ENCODE measurements at regions not wholly inside any gene's neighbourhood (a gene's known extent, or its start where the extent isn't known, plus 50 kb on each side); places are given as distances from the start of the nearest gene placed in this dataset.

DNA sequence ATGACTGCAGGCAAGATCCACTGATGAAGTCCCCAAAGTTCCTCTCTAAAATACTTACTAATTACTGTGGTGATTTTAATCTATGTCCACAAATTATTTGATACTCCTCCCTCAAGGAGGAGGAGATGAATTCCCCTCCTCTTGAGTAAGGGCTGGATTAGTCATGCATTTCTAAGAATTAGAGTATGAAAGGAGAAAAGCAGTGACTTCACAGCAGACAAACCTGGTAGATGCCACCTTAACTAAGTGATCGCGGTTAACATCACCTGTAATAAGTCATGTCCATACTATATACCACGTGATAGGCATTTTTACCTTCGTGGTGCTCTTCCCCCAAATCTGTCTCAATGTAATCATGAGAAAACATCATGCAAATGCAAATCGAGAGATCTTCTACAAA is 52.0 kb upstream of the TSPAN18 start:
- TF ChIP-seq, protein P1, sequence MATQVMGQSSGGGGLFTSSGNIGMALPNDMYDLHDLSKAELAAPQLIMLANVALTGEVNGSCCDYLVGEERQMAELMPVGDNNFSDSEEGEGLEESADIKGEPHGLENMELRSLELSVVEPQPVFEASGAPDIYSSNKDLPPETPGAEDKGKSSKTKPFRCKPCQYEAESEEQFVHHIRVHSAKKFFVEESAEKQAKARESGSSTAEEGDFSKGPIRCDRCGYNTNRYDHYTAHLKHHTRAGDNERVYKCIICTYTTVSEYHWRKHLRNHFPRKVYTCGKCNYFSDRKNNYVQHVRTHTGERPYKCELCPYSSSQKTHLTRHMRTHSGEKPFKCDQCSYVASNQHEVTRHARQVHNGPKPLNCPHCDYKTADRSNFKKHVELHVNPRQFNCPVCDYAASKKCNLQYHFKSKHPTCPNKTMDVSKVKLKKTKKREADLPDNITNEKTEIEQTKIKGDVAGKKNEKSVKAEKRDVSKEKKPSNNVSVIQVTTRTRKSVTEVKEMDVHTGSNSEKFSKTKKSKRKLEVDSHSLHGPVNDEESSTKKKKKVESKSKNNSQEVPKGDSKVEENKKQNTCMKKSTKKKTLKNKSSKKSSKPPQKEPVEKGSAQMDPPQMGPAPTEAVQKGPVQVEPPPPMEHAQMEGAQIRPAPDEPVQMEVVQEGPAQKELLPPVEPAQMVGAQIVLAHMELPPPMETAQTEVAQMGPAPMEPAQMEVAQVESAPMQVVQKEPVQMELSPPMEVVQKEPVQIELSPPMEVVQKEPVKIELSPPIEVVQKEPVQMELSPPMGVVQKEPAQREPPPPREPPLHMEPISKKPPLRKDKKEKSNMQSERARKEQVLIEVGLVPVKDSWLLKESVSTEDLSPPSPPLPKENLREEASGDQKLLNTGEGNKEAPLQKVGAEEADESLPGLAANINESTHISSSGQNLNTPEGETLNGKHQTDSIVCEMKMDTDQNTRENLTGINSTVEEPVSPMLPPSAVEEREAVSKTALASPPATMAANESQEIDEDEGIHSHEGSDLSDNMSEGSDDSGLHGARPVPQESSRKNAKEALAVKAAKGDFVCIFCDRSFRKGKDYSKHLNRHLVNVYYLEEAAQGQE (IDR thresholded peaks at IDR 0.05; ENCODE audit: insufficient replicate concordance, low read depth): no peak
- TF ChIP-seq, protein P2, sequence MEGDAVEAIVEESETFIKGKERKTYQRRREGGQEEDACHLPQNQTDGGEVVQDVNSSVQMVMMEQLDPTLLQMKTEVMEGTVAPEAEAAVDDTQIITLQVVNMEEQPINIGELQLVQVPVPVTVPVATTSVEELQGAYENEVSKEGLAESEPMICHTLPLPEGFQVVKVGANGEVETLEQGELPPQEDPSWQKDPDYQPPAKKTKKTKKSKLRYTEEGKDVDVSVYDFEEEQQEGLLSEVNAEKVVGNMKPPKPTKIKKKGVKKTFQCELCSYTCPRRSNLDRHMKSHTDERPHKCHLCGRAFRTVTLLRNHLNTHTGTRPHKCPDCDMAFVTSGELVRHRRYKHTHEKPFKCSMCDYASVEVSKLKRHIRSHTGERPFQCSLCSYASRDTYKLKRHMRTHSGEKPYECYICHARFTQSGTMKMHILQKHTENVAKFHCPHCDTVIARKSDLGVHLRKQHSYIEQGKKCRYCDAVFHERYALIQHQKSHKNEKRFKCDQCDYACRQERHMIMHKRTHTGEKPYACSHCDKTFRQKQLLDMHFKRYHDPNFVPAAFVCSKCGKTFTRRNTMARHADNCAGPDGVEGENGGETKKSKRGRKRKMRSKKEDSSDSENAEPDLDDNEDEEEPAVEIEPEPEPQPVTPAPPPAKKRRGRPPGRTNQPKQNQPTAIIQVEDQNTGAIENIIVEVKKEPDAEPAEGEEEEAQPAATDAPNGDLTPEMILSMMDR (IDR thresholded peaks at IDR 0.05; ENCODE audit: insufficient read depth, low read length): no peak
- TF ChIP-seq GABPA (IDR thresholded peaks at IDR 0.05; ENCODE audit: low read depth): no peak
- TF ChIP-seq POLR2AphosphoS5 (IDR thresholded peaks at IDR 0.05; ENCODE audit: low read depth): no peak
